H1 (cell line): ENCODE measurements at regions not wholly inside any gene's neighbourhood (a gene's known extent, or its start where the extent isn't known, plus 50 kb on each side); places are given as distances from the start of the nearest gene placed in this dataset.

Source experiments
- EZH2 ChIP-seq: fragments of 200-600 bp; sonication (generic); IDR thresholded peaks from 2 replicates; pipeline ENCODE4 v1.7.1; 2012; ENCODE audit warnings: low read depth, mild to moderate bottlenecking, moderate library complexity, low read length, inconsistent platforms; ENCODE audit not compliant: severe bottlenecking
- HDAC2 ChIP-seq, 2 experiments: fragments of 300-600 bp in 1 of 2; sonication (generic) in 1 of 2; IDR thresholded peaks; 2 replicates each; pipeline ENCODE4 v1.6.1; 2011 to 2012; ENCODE audit warnings: low read depth in 2 of 2, low read length in 2 of 2, mild to moderate bottlenecking in 2 of 2, moderate library complexity in 2 of 2, borderline replicate concordance in 1 of 2, inconsistent platforms in 1 of 2
- HDAC6 ChIP-seq: IDR thresholded peaks from one replicate; pipeline ENCODE4 v1.7.1; 2012; ENCODE audit warnings: low read depth, mild to moderate bottlenecking, inconsistent platforms, low read length, moderate library complexity
- POLR2A ChIP-seq, 2 experiments: IDR thresholded peaks; 1 replicate in 1 of 2; 2 replicates in 1 of 2; pipeline ENCODE4 v1.6.1; 2011; ENCODE audit warnings: low read depth in 2 of 2, low read length in 2 of 2, mild to moderate bottlenecking in 2 of 2; ENCODE audit errors: control extremely low read depth in 1 of 2
- RBBP5 ChIP-seq: IDR thresholded peaks from 2 replicates; pipeline ENCODE4 v1.7.1; 2012; ENCODE audit warnings: low read depth, mild to moderate bottlenecking, inconsistent platforms, low read length, moderate library complexity, borderline replicate concordance
- SIN3A ChIP-seq, 2 experiments: IDR thresholded peaks in 1 of 2; conservative IDR thresholded peaks in 1 of 2; 2 replicates each; pipeline ENCODE4 v1.6.1; 2011 to 2012; ENCODE audit warnings: low read length in 2 of 2, improper control_type of control experiment in 1 of 2, low read depth in 1 of 2, mild to moderate bottlenecking in 1 of 2
- TAF7 ChIP-seq: optimal IDR thresholded peaks from 2 replicates; pipeline ENCODE3; 2011; ENCODE audit warnings: low read depth, mild to moderate bottlenecking, inconsistent platforms, low read length, moderate library complexity, borderline replicate concordance
- TEAD4 ChIP-seq: IDR thresholded peaks from 2 replicates; pipeline ENCODE4 v1.6.1; 2012; ENCODE audit warnings: low read depth, low read length, inconsistent platforms, mixed read lengths
- USF2 ChIP-seq: IDR thresholded peaks from 2 replicates; pipeline ENCODE4 v1.6.1; 2011; ENCODE audit warnings: low read length, improper control_type of control experiment
- YY1 ChIP-seq: IDR thresholded peaks from 2 replicates; pipeline ENCODE4 v1.6.1; 2011; ENCODE audit warnings: low read depth, mild to moderate bottlenecking, low read length
- TF ChIP-seq, protein P1 (sequence below): IDR thresholded peaks from 2 replicates; pipeline ENCODE4 v1.6.1; 2012; ENCODE audit warnings: inconsistent platforms
- TF ChIP-seq, protein P2 (sequence below), 3 experiments: IDR thresholded peaks; 1 replicate in 2 of 3; 2 replicates in 1 of 3; pipeline versions ENCODE4 v1.5.1 to v1.6.1; 2011; ENCODE audit warnings: low read length in 3 of 3, mild to moderate bottlenecking in 3 of 3, inconsistent platforms in 2 of 3, low read depth in 1 of 3, moderate library complexity in 1 of 3; ENCODE audit not compliant: insufficient read depth in 1 of 3; ENCODE audit errors: control extremely low read depth in 1 of 3

DNA sequence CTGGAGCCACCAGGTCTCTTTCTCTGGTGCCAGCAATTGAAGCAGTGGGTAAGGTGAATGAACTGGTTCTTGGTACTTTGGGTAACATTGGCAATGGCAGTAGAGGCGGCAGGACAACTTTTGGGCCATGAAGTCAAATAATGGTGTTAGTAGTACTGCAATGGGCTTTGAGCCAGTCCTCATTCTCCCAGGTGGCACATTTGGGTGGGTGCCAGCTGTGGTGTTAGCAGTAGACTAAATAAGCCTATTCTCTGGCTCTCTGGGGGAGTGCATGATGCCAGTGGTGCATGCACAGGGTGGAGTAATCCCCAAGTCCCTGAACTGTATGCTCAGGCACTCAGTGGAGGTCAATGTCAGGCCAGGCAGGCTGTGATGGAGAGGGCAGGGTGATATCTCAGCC is 120.2 kb upstream of the LRRTM4 start:
- no peak for TF ChIP-seq HDAC6
- TF ChIP-seq YY1: no peak
- TF ChIP-seq TAF7: no peak
- no peak for TF ChIP-seq EZH2
- TF ChIP-seq SIN3A (conservative IDR thresholded peaks at IDR 0.05 in 1 of 2, IDR thresholded peaks at IDR 0.05 in 1 of 2; ENCODE audit: low read depth in 1 of 2, low read length in 2 of 2): no peak
- no peak for TF ChIP-seq TEAD4
- TF ChIP-seq RBBP5: no peak
- TF ChIP-seq, protein P1, sequence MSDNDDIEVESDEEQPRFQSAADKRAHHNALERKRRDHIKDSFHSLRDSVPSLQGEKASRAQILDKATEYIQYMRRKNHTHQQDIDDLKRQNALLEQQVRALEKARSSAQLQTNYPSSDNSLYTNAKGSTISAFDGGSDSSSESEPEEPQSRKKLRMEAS: no peak
- TF ChIP-seq, protein P2, sequence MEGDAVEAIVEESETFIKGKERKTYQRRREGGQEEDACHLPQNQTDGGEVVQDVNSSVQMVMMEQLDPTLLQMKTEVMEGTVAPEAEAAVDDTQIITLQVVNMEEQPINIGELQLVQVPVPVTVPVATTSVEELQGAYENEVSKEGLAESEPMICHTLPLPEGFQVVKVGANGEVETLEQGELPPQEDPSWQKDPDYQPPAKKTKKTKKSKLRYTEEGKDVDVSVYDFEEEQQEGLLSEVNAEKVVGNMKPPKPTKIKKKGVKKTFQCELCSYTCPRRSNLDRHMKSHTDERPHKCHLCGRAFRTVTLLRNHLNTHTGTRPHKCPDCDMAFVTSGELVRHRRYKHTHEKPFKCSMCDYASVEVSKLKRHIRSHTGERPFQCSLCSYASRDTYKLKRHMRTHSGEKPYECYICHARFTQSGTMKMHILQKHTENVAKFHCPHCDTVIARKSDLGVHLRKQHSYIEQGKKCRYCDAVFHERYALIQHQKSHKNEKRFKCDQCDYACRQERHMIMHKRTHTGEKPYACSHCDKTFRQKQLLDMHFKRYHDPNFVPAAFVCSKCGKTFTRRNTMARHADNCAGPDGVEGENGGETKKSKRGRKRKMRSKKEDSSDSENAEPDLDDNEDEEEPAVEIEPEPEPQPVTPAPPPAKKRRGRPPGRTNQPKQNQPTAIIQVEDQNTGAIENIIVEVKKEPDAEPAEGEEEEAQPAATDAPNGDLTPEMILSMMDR (IDR thresholded peaks at IDR 0.05; ENCODE audit: control extremely low read depth in 1 of 3, insufficient read depth in 1 of 3, low read depth in 1 of 3, low read length in 3 of 3): no peak
- TF ChIP-seq USF2: no peak
- TF ChIP-seq HDAC2 (IDR thresholded peaks at IDR 0.05; ENCODE audit: borderline replicate concordance in 1 of 2, low read depth in 2 of 2, low read length in 2 of 2): no peak
- no peak for TF ChIP-seq POLR2A (IDR thresholded peaks at IDR 0.05; ENCODE audit: control extremely low read depth in 1 of 2, low read depth in 2 of 2, low read length in 2 of 2)
